GM11168 (cell line): ENCODE measurements at regions not wholly inside any gene's neighbourhood (a gene's known extent, or its start where the extent isn't known, plus 50 kb on each side); places are given as distances from the start of the nearest gene placed in this dataset.

Experiments used
- in situ Hi-C: fragments of 300-500 bp; cut with MboI; formaldehyde crosslinking; loops from one replicate; pipeline ENCODE4 v1.12.0; 2022; ENCODE audit warnings: low sequenced_read_pairs; ENCODE audit not compliant: unreplicated experiment

GRCh38 chr2:158011055-158011771 is 90.5 kb upstream of the UPP2 start:
- in situ Hi-C loops = loop anchor here (25.0 kb wide), 2 partner anchors 224 to 699 kb away; no protein-coding TSS in a partner anchor

GRCh38 chr2:158009399-158009798 is 92.3 kb upstream of the UPP2 start:
- in situ Hi-C loops = loop anchor here (10.0 to 25.0 kb wide), 3 partner anchors 222 to 697 kb away; no protein-coding TSS in a partner anchor

- in situ Hi-C loops = loop anchor here (10.0 to 25.0 kb wide), 3 partner anchors 220 to 695 kb away; no protein-coding TSS in a partner anchor
Observed at GRCh38 chr2:158006961-158007719, 94.5 kb upstream of the UPP2 start.

- in situ Hi-C loops = loop anchor here (10.0 to 25.0 kb wide), 3 partner anchors 217 to 692 kb away; no protein-coding TSS in a partner anchor
Observed at GRCh38 chr2:158004126-158004764, 97.4 kb upstream of the UPP2 start.

- in situ Hi-C loops = loop anchor here (10.0 to 25.0 kb wide), 3 partner anchors 215 to 690 kb away; no protein-coding TSS in a partner anchor
Observed at GRCh38 chr2:158002079-158002478, 99.6 kb upstream of the UPP2 start.

GRCh38 chr2:157996799-157997198 is 104.9 kb upstream of the UPP2 start:
- in situ Hi-C loops = no loop called here

GRCh38 chr2:157995117-157995516 is 106.6 kb upstream of the UPP2 start:
- in situ Hi-C loops = no loop called here

GRCh38 chr2:157991932-157992331 is 109.7 kb upstream of the UPP2 start:
- in situ Hi-C loops = no loop called here

- in situ Hi-C loops = no loop called here
Observed at GRCh38 chr2:157990173-157990572, 111.5 kb upstream of the UPP2 start.

- in situ Hi-C loops = no loop called here
Observed at GRCh38 chr2:157989227-157989626, 112.4 kb upstream of the UPP2 start.

- in situ Hi-C loops = no loop called here
Observed at GRCh38 chr2:157986761-157987160, 110.6 kb upstream of the ACVR1 start.

- in situ Hi-C loops = no loop called here
Observed at GRCh38 chr2:157984866-157985265, 108.7 kb upstream of the ACVR1 start.

GRCh38 chr2:157980020-157980419 is 103.9 kb upstream of the ACVR1 start:
- in situ Hi-C loops = no loop called here

- in situ Hi-C loops = no loop called here
Observed at GRCh38 chr2:157971702-157972101, 95.6 kb upstream of the ACVR1 start.

- in situ Hi-C loops = no loop called here
Observed at GRCh38 chr2:157967856-157968255, 91.7 kb upstream of the ACVR1 start.

GRCh38 chr2:157959249-157959648 is 83.1 kb upstream of the ACVR1 start:
- in situ Hi-C loops = no loop called here

- in situ Hi-C loops = no loop called here
Observed at GRCh38 chr2:157957596-157957995, 81.5 kb upstream of the ACVR1 start.

- in situ Hi-C loops = no loop called here
Observed at GRCh38 chr2:157952558-157952957, 76.4 kb upstream of the ACVR1 start.

- in situ Hi-C loops = no loop called here
Observed at GRCh38 chr2:157948856-157949255, 72.7 kb upstream of the ACVR1 start.

GRCh38 chr2:157946919-157947557 is 70.9 kb upstream of the ACVR1 start:
- in situ Hi-C loops = no loop called here
